ENCODE measurements at regions not wholly inside any gene's neighbourhood (a gene's known extent, or its start where the extent isn't known, plus 50 kb on each side); places are given as distances from the start of the nearest gene placed in this dataset.

DNA sequence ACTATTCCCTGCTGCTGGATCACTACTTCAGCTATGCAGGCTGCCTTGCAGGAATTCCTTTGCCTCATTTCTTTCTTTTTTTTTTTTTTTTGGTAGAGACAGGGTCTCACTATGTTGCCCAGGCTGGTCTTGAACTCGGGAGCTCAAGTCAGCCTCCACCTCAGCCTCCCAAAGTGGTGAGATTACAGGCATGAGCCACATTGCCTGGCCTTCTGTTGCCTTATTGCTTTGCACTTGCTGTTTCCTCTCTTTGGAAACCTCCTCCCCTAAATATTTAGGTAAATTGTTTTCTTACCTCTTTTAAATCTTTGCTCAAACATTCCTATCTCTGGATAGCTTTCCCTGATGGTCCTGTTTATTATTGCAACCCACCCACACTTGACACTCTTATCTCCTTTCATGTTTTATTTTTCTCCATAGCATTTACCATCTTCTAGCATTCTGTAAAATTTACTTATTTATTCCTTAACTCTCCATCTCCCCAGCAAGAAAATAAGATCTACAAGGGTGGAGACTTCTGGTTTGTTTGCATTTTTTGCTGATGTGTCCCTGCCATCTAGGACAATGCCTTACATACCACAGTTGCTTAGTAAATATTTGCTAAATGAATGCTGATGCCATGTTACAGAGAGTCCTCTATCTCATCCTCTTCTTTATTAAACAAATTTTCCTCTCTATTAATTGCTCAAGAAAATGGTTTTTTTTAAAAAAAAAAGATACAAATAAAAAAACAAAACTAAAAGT is 134.8 kb downstream of the P2RY1 start (continued):
- TF ChIP-seq, protein P1, sequence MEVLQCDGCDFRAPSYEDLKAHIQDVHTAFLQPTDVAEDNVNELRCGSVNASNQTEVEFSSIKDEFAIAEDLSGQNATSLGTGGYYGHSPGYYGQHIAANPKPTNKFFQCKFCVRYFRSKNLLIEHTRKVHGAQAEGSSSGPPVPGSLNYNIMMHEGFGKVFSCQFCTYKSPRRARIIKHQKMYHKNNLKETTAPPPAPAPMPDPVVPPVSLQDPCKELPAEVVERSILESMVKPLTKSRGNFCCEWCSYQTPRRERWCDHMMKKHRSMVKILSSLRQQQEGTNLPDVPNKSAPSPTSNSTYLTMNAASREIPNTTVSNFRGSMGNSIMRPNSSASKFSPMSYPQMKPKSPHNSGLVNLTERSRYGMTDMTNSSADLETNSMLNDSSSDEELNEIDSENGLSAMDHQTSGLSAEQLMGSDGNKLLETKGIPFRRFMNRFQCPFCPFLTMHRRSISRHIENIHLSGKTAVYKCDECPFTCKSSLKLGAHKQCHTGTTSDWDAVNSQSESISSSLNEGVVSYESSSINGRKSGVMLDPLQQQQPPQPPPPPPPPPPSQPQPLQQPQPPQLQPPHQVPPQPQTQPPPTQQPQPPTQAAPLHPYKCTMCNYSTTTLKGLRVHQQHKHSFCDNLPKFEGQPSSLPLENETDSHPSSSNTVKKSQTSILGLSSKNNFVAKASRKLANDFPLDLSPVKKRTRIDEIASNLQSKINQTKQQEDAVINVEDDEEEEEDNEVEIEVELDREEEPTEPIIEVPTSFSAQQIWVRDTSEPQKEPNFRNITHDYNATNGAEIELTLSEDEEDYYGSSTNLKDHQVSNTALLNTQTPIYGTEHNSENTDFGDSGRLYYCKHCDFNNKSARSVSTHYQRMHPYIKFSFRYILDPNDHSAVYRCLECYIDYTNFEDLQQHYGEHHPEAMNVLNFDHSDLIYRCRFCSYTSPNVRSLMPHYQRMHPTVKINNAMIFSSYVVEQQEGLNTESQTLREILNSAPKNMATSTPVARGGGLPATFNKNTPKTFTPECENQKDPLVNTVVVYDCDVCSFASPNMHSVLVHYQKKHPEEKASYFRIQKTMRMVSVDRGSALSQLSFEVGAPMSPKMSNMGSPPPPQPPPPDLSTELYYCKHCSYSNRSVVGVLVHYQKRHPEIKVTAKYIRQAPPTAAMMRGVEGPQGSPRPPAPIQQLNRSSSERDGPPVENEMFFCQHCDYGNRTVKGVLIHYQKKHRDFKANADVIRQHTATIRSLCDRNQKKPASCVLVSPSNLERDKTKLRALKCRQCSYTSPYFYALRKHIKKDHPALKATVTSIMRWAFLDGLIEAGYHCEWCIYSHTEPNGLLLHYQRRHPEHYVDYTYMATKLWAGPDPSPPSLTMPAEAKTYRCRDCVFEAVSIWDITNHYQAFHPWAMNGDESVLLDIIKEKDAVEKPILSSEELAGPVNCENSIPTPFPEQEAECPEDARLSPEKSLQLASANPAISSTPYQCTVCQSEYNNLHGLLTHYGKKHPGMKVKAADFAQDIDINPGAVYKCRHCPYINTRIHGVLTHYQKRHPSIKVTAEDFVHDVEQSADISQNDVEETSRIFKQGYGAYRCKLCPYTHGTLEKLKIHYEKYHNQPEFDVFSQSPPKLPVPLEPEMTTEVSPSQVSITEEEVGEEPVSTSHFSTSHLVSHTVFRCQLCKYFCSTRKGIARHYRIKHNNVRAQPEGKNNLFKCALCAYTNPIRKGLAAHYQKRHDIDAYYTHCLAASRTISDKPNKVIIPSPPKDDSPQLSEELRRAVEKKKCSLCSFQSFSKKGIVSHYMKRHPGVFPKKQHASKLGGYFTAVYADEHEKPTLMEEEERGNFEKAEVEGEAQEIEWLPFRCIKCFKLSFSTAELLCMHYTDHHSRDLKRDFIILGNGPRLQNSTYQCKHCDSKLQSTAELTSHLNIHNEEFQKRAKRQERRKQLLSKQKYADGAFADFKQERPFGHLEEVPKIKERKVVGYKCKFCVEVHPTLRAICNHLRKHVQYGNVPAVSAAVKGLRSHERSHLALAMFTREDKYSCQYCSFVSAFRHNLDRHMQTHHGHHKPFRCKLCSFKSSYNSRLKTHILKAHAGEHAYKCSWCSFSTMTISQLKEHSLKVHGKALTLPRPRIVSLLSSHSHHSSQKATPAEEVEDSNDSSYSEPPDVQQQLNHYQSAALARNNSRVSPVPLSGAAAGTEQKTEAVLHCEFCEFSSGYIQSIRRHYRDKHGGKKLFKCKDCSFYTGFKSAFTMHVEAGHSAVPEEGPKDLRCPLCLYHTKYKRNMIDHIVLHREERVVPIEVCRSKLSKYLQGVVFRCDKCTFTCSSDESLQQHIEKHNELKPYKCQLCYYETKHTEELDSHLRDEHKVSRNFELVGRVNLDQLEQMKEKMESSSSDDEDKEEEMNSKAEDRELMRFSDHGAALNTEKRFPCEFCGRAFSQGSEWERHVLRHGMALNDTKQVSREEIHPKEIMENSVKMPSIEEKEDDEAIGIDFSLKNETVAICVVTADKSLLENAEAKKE (CRISPR knock-in tag; IDR thresholded peaks at IDR 0.05), result no peak
- TF ChIP-seq EZH2 (IDR thresholded peaks at IDR 0.05; ENCODE audit: low read depth, unreplicated experiment) (no peak), ZNF331 (CRISPR knock-in tag; IDR thresholded peaks at IDR 0.05; ENCODE audit: low read depth) (no peak), JUNB (IDR thresholded peaks at IDR 0.05; ENCODE audit: unreplicated experiment) (no peak), POLR2AphosphoS5 (IDR thresholded peaks at IDR 0.05; ENCODE audit: low read depth) (no peak), NANOG (IDR thresholded peaks at IDR 0.05; ENCODE audit: borderline replicate concordance) (no peak), STAT1 (IDR thresholded peaks at IDR 0.05; ENCODE audit: unreplicated experiment) (no peak)
- TF ChIP-seq, protein P2, sequence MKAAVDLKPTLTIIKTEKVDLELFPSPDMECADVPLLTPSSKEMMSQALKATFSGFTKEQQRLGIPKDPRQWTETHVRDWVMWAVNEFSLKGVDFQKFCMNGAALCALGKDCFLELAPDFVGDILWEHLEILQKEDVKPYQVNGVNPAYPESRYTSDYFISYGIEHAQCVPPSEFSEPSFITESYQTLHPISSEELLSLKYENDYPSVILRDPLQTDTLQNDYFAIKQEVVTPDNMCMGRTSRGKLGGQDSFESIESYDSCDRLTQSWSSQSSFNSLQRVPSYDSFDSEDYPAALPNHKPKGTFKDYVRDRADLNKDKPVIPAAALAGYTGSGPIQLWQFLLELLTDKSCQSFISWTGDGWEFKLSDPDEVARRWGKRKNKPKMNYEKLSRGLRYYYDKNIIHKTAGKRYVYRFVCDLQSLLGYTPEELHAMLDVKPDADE (IDR thresholded peaks at IDR 0.05), result no peak
- TF ChIP-seq, protein P3, sequence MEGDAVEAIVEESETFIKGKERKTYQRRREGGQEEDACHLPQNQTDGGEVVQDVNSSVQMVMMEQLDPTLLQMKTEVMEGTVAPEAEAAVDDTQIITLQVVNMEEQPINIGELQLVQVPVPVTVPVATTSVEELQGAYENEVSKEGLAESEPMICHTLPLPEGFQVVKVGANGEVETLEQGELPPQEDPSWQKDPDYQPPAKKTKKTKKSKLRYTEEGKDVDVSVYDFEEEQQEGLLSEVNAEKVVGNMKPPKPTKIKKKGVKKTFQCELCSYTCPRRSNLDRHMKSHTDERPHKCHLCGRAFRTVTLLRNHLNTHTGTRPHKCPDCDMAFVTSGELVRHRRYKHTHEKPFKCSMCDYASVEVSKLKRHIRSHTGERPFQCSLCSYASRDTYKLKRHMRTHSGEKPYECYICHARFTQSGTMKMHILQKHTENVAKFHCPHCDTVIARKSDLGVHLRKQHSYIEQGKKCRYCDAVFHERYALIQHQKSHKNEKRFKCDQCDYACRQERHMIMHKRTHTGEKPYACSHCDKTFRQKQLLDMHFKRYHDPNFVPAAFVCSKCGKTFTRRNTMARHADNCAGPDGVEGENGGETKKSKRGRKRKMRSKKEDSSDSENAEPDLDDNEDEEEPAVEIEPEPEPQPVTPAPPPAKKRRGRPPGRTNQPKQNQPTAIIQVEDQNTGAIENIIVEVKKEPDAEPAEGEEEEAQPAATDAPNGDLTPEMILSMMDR (conservative IDR thresholded peaks at IDR 0.05; ENCODE audit: low read depth in 2 of 2), result no peak

Measured in GM23338 (cell line).